Liver (tissue), 8 donors: ENCODE measurements at regions not wholly inside any gene's neighbourhood (a gene's known extent, or its start where the extent isn't known, plus 50 kb on each side); places are given as distances from the start of the nearest gene placed in this dataset.

Experiments used
- DNase-seq: peaks from one replicate; pipeline ENCODE4 v3.0.0-alpha.2; 2017; ENCODE audit warnings: low spot score
- H3K27ac ChIP-seq, 2 donors: one replicate each; pipeline ENCODE4 v1.7.0; 2013; ENCODE audit warnings: inconsistent platforms in 2 of 2, low read length in 2 of 2, control low read depth in 1 of 2, low read depth in 1 of 2, mild to moderate bottlenecking in 1 of 2
- H3K27me3 ChIP-seq, 4 donors: one replicate each; pipeline versions ENCODE4 v1.6.1 to v1.7.0; 2013; ENCODE audit warnings: low read length in 3 of 4, inconsistent platforms in 1 of 4, mild to moderate bottlenecking in 1 of 4, moderate library complexity in 1 of 4; ENCODE audit not compliant: control insufficient read depth in 4 of 4, insufficient read depth in 4 of 4
- H3K36me3 ChIP-seq, 4 donors: one replicate each; pipeline versions ENCODE4 v1.6.1 to v1.7.0; 2013; ENCODE audit warnings: low read length in 3 of 4, mild to moderate bottlenecking in 3 of 4, low read depth in 1 of 4, moderate library complexity in 1 of 4; ENCODE audit not compliant: control insufficient read depth in 4 of 4, insufficient read depth in 3 of 4
- H3K4me1 ChIP-seq, 4 donors: one replicate each; pipeline versions ENCODE4 v1.6.1 to v1.7.0; 2013; ENCODE audit warnings: low read length in 3 of 4, mild to moderate bottlenecking in 3 of 4, moderate library complexity in 1 of 4; ENCODE audit not compliant: control insufficient read depth in 4 of 4, insufficient read depth in 4 of 4
- H3K4me3 ChIP-seq, 3 donors: one replicate each; pipeline versions ENCODE4 v1.6.1 to v1.7.0; 2013; ENCODE audit warnings: low read length in 3 of 3, control low read depth in 1 of 3, low read depth in 1 of 3, mild to moderate bottlenecking in 1 of 3
- H3K9ac ChIP-seq, 2 donors: one replicate each; pipeline ENCODE4 v1.7.0; 2013; ENCODE audit warnings: low read length in 2 of 2, mild to moderate bottlenecking in 2 of 2, moderate library complexity in 2 of 2, control low read depth in 1 of 2, low read depth in 1 of 2
- H3K9me3 ChIP-seq, 4 donors: one replicate each; pipeline versions ENCODE4 v1.6.1 to v1.7.0; 2013; ENCODE audit warnings: low read length in 3 of 4; ENCODE audit not compliant: control insufficient read depth in 4 of 4
- ATF3 ChIP-seq: IDR thresholded peaks from 2 replicates; pipeline ENCODE4 v1.6.1; 2016; ENCODE audit warnings: antibody characterized with exemption
- CTCF ChIP-seq: fragments of 150-350 bp; IDR thresholded peaks from 2 replicates; pipeline ENCODE4 v1.5.1; 2017; ENCODE audit warnings: improper control_type of control experiment, low read depth, low read length; ENCODE audit not compliant: missing input control
- EGR1 ChIP-seq, 2 donors: IDR thresholded peaks; 2 replicates each; pipeline ENCODE4 v1.6.1; 2016 to 2018; ENCODE audit warnings: antibody characterized with exemption in 2 of 2, low read depth in 2 of 2
- FOXA1 ChIP-seq: IDR thresholded peaks from 2 replicates; pipeline ENCODE4 v1.6.1; 2016; ENCODE audit warnings: antibody characterized with exemption
- GABPA ChIP-seq, 2 donors: IDR thresholded peaks in 1 of 2; conservative IDR thresholded peaks in 1 of 2; 2 replicates each; pipeline ENCODE4 v1.6.1; 2016; ENCODE audit warnings: antibody characterized with exemption in 2 of 2, mild to moderate bottlenecking in 1 of 2, moderate library complexity in 1 of 2
- HNF4A ChIP-seq, 2 donors: conservative IDR thresholded peaks; 2 replicates each; pipeline ENCODE4 v1.6.1; 2016; ENCODE audit warnings: antibody characterized with exemption in 2 of 2, mild to moderate bottlenecking in 2 of 2
- JUND ChIP-seq, 2 donors: IDR thresholded peaks; 2 replicates each; pipeline ENCODE4 v1.6.1; 2016; ENCODE audit warnings: antibody characterized with exemption in 2 of 2
- MAX ChIP-seq: IDR thresholded peaks from 2 replicates; pipeline ENCODE4 v1.6.1; 2016; ENCODE audit warnings: antibody characterized with exemption
- RAD21 ChIP-seq, 2 donors: IDR thresholded peaks; 2 replicates each; pipeline ENCODE4 v1.6.1; 2016; ENCODE audit warnings: antibody characterized with exemption in 2 of 2, mild to moderate bottlenecking in 2 of 2
- REST ChIP-seq: IDR thresholded peaks from 2 replicates; pipeline ENCODE4 v1.6.1; 2016; ENCODE audit warnings: antibody characterized with exemption, mild to moderate bottlenecking
- RXRA ChIP-seq, 2 donors: IDR thresholded peaks; 2 replicates each; pipeline ENCODE4 v1.6.1; 2017 to 2018; ENCODE audit warnings: antibody characterized with exemption in 2 of 2, mild to moderate bottlenecking in 1 of 2
- SP1 ChIP-seq: IDR thresholded peaks from 2 replicates; pipeline ENCODE4 v1.6.1; 2018; ENCODE audit warnings: antibody characterized with exemption, mild to moderate bottlenecking
- TAF1 ChIP-seq: conservative IDR thresholded peaks from 2 replicates; pipeline ENCODE4 v1.6.1; 2016; ENCODE audit warnings: antibody characterized with exemption, mild to moderate bottlenecking
- YY1 ChIP-seq: IDR thresholded peaks from 2 replicates; pipeline ENCODE4 v1.6.1; 2016; ENCODE audit warnings: antibody characterized with exemption, mild to moderate bottlenecking
- ZBTB33 ChIP-seq: IDR thresholded peaks from 2 replicates; pipeline ENCODE4 v1.6.1; 2016; ENCODE audit warnings: antibody characterized with exemption
- WGBS: extraction: QIAGEN DNeasy Blood & Tissue Kit; methylation state at CpG from one replicate; pipeline ENCODE4 v1.1.7; 2013; 5-methylcytosine and 5-hydroxymethylcytosine counted together
- donor health status: healthy.
- donor health status: healthy.
- donor health status: healthy.
- donor health status: healthy.
- donor health status: healthy.

- TF ChIP-seq CTCF = no peak
- TF ChIP-seq MAX = no peak
Measured at GRCh38 chrX:22486296-22486695, 213.6 kb downstream of the CBLL2 start (continued).

GRCh38 chrX:22516893-22517292 lies 244.2 kb downstream of the CBLL2 start:
- DNase-seq = no peak
- Histone ChIP-seq H3K4me1 (no peaks in the 10 kb centered on the region), H3K4me3 (no peak overlapping the region), H3K36me3 (no peaks in the 10 kb centered on the region), H3K27ac (no peak overlapping the region), H3K9ac (no peak overlapping the region), H3K27me3 (peaks cover 0 to 5% (median 0%) of the 10 kb centered on the region in 4 donors), H3K9me3 (peaks cover 0 to 4% (median 0%) of the 10 kb centered on the region in 4 donors)
- 60% methylated on average over 5 of the region's 5 CpGs for WGBS
- TF ChIP-seq EGR1 (IDR thresholded peaks at IDR 0.05; ENCODE audit: low read depth in 2 of 2) (no peak), MAX (no peak), ATF3 (no peak), GABPA (IDR thresholded peaks at IDR 0.05 in 1 of 2, conservative IDR thresholded peaks at IDR 0.05 in 1 of 2) (no peak), JUND (IDR thresholded peaks at IDR 0.05) (no peak), FOXA1 (no peak), SP1 (no peak), HNF4A (conservative IDR thresholded peaks at IDR 0.05) (no peak), CTCF (no peak), RXRA (IDR thresholded peaks at IDR 0.05) (no peak), YY1 (no peak), TAF1 (no peak)

- H3K27me3 ChIP-seq = peaks cover 0 to 5% (median 0%) of the 10 kb centered on the region in 4 donors
- TF ChIP-seq JUND (IDR thresholded peaks at IDR 0.05) (no peak), RAD21 (IDR thresholded peaks at IDR 0.05) (no peak), EGR1 (IDR thresholded peaks at IDR 0.05; ENCODE audit: low read depth in 2 of 2) (no peak), MAX (no peak), RXRA (IDR thresholded peaks at IDR 0.05) (no peak), ZBTB33 (no peak), REST (no peak), TAF1 (no peak)
- no peak for DNase-seq
Measured at GRCh38 chrX:22520128-22520828, 247.6 kb downstream of the CBLL2 start.

More at GRCh38 chrX:22520128-22520828, 247.6 kb downstream of the CBLL2 start:
- H3K4me3 ChIP-seq = no peak overlapping the region
- no peak overlapping the region for H3K27ac ChIP-seq
- H3K9ac ChIP-seq = no peak overlapping the region
- WGBS = 64% methylated on average over 5 of the region's 5 CpGs
- peaks cover 0 to 4% (median 0%) of the 10 kb centered on the region in 4 donors for H3K9me3 ChIP-seq
- no peaks in the 10 kb centered on the region for H3K4me1 ChIP-seq
- H3K36me3 ChIP-seq = no peaks in the 10 kb centered on the region
